ENCODE measurements at regions not wholly inside any gene's neighbourhood (a gene's known extent, or its start where the extent isn't known, plus 50 kb on each side); places are given as distances from the start of the nearest gene placed in this dataset.

DNA sequence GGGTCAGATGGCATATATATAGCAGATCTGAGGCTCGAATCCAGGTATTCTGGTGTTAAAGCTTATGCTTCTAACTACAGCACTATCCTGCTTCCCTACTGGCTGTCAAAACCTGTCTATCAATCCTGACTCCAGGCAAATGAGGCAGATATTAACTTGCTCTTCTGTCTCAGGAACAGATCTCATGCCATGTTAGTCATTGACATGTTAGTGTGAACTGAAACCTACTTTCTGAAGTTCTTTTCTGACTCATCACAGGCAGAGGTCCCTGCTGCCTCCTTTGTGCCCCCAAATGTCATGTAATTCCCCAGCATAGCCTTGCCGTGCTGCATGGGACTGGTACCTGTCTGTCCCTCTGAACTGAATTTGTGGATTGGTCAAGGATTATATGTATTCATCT, 125.0 kb upstream of the SMAD3 start:
- TF ChIP-seq NRF1 (IDR thresholded peaks at IDR 0.05; ENCODE audit: low read depth, low read length) (no peak), CREB1 (IDR thresholded peaks at IDR 0.05) (no peak), TEAD4 (IDR thresholded peaks at IDR 0.05; ENCODE audit: low read depth, low read length) (no peak), ZNF274 (IDR thresholded peaks at IDR 0.05; ENCODE audit: borderline replicate concordance, extremely low read depth, low read length) (no peak), CHD1 (IDR thresholded peaks at IDR 0.05; ENCODE audit: low read depth, low read length) (no peak), ATF2 (IDR thresholded peaks at IDR 0.05; ENCODE audit: low read length) (no peak), RFX5 (IDR thresholded peaks at IDR 0.05; ENCODE audit: borderline replicate concordance, low read depth, low read length) (no peak), KDM4A (IDR thresholded peaks at IDR 0.05; ENCODE audit: low read depth, low read length, severe bottlenecking) (no peak), BRCA1 (IDR thresholded peaks at IDR 0.05; ENCODE audit: low read depth, low read length) (no peak), MAX (IDR thresholded peaks at IDR 0.05) (no peak)
- TF ChIP-seq, protein P1, sequence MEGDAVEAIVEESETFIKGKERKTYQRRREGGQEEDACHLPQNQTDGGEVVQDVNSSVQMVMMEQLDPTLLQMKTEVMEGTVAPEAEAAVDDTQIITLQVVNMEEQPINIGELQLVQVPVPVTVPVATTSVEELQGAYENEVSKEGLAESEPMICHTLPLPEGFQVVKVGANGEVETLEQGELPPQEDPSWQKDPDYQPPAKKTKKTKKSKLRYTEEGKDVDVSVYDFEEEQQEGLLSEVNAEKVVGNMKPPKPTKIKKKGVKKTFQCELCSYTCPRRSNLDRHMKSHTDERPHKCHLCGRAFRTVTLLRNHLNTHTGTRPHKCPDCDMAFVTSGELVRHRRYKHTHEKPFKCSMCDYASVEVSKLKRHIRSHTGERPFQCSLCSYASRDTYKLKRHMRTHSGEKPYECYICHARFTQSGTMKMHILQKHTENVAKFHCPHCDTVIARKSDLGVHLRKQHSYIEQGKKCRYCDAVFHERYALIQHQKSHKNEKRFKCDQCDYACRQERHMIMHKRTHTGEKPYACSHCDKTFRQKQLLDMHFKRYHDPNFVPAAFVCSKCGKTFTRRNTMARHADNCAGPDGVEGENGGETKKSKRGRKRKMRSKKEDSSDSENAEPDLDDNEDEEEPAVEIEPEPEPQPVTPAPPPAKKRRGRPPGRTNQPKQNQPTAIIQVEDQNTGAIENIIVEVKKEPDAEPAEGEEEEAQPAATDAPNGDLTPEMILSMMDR (IDR thresholded peaks at IDR 0.05; ENCODE audit: control extremely low read depth in 1 of 3, insufficient read depth in 1 of 3, low read depth in 1 of 3, low read length in 3 of 3): no peak
